ENCODE measurements at regions not wholly inside any gene's neighbourhood (a gene's known extent, or its start where the extent isn't known, plus 50 kb on each side); places are given as distances from the start of the nearest gene placed in this dataset.
"Not testable (repeated sequence)": the region's sequence is repeated elsewhere in the genome, so short reads cannot be mapped to it uniquely, and the experiment has no call there.

GRCh38 chr13:87336346-87336889 is 334.8 kb upstream of the SLITRK5 start:
- TF ChIP-seq CTCF (IDR thresholded peaks at IDR 0.05; ENCODE audit: low read length); EZH2 (optimal IDR thresholded peaks at IDR 0.05; ENCODE audit: low read depth, low read length): not testable (repeated sequence)

All from MM.1S (cell line).